ENCODE measurements at regions not wholly inside any gene's neighbourhood (a gene's known extent, or its start where the extent isn't known, plus 50 kb on each side); places are given as distances from the start of the nearest gene placed in this dataset.

GRCh38 chr10:123449234-123449962 lies 216.8 kb upstream of the GPR26 start:
- in situ Hi-C loops (cut with MboI; ENCODE audit: low sequenced_read_pairs): no loop called here

GRCh38 chr10:123450956-123451605 lies 215.1 kb upstream of the GPR26 start:
- in situ Hi-C loops (cut with MboI; ENCODE audit: low sequenced_read_pairs): no loop called here

GRCh38 chr10:123451618-123452245 lies 214.4 kb upstream of the GPR26 start:
- in situ Hi-C loops (cut with MboI; ENCODE audit: low sequenced_read_pairs): no loop called here

GRCh38 chr10:123454987-123455386 lies 211.2 kb upstream of the GPR26 start:
- in situ Hi-C loops (cut with MboI; ENCODE audit: low sequenced_read_pairs): no loop called here

- in situ Hi-C loops (cut with MboI; ENCODE audit: low sequenced_read_pairs): no loop called here
Observed at GRCh38 chr10:123455861-123456260, 210.3 kb upstream of the GPR26 start.

- in situ Hi-C loops (cut with MboI; ENCODE audit: low sequenced_read_pairs): no loop called here
Observed at GRCh38 chr10:123458933-123459332, 207.2 kb upstream of the GPR26 start.

- in situ Hi-C loops (cut with MboI; ENCODE audit: low sequenced_read_pairs): no loop called here
Observed at GRCh38 chr10:123459371-123460091, 206.6 kb upstream of the GPR26 start.

GRCh38 chr10:123462246-123462645 lies 203.9 kb upstream of the GPR26 start:
- in situ Hi-C loops (cut with MboI; ENCODE audit: low sequenced_read_pairs): no loop called here

- in situ Hi-C loops (cut with MboI; ENCODE audit: low sequenced_read_pairs): no loop called here
Observed at GRCh38 chr10:123462756-123463155, 203.4 kb upstream of the GPR26 start.

GRCh38 chr10:123463181-123463580 lies 203.0 kb upstream of the GPR26 start:
- in situ Hi-C loops (cut with MboI; ENCODE audit: low sequenced_read_pairs): no loop called here

GRCh38 chr10:123463698-123464097 lies 202.5 kb upstream of the GPR26 start:
- in situ Hi-C loops (cut with MboI; ENCODE audit: low sequenced_read_pairs): no loop called here

- in situ Hi-C loops (cut with MboI; ENCODE audit: low sequenced_read_pairs): no loop called here
Observed at GRCh38 chr10:123464430-123465323, 201.5 kb upstream of the GPR26 start.

GRCh38 chr10:123470336-123470921 lies 195.7 kb upstream of the GPR26 start:
- in situ Hi-C loops (cut with MboI; ENCODE audit: low sequenced_read_pairs): no loop called here

GRCh38 chr10:123471811-123472210 lies 194.3 kb upstream of the GPR26 start:
- in situ Hi-C loops (cut with MboI; ENCODE audit: low sequenced_read_pairs): no loop called here

- in situ Hi-C loops (cut with MboI; ENCODE audit: low sequenced_read_pairs): no loop called here
Observed at GRCh38 chr10:123472606-123473005, 193.5 kb upstream of the GPR26 start.

GRCh38 chr10:123474700-123475099 lies 191.5 kb upstream of the GPR26 start:
- in situ Hi-C loops (cut with MboI; ENCODE audit: low sequenced_read_pairs): no loop called here

- in situ Hi-C loops (cut with MboI; ENCODE audit: low sequenced_read_pairs): no loop called here
Observed at GRCh38 chr10:123475466-123475865, 190.7 kb upstream of the GPR26 start.

GRCh38 chr10:123478116-123478515 lies 188.0 kb upstream of the GPR26 start:
- in situ Hi-C loops (cut with MboI; ENCODE audit: low sequenced_read_pairs): no loop called here

GRCh38 chr10:123479640-123480039 lies 186.5 kb upstream of the GPR26 start:
- in situ Hi-C loops (cut with MboI; ENCODE audit: low sequenced_read_pairs): no loop called here

- in situ Hi-C loops (cut with MboI; ENCODE audit: low sequenced_read_pairs): no loop called here
Observed at GRCh38 chr10:123480344-123480743, 185.8 kb upstream of the GPR26 start.
